ENCODE measurements at regions not wholly inside any gene's neighbourhood (a gene's known extent, or its start where the extent isn't known, plus 50 kb on each side); places are given as distances from the start of the nearest gene placed in this dataset.

- H3K4me3 ChIP-seq: no peak overlapping the region
- DNase-seq (ENCODE audit: extremely low read depth in 1 of 4, low spot score in 3 of 4) (no peak), FAIRE-seq (no peak), ATAC-seq (no peak)
- H4K20me1 ChIP-seq (replicated peaks; ENCODE audit: control insufficient read depth, insufficient read depth, low read length): no peaks in the 10 kb centered on the region
- H3K27ac ChIP-seq (ENCODE audit: extremely low read depth, low read depth, low read length): no peak overlapping the region
- intact Hi-C loops (cut with micrococcal nuclease): no loop called here
- in situ Hi-C loops (cut with MboI): no loop called here
- H2AFZ ChIP-seq (ENCODE audit: low read depth, low read length): no peak overlapping the region
- H3K9me3 ChIP-seq (replicated peaks; ENCODE audit: control insufficient read depth, insufficient read depth, low read depth, low read length): no peaks in the 10 kb centered on the region
- CTCF ChIA-PET (ENCODE audit: low intra/inter-chr PET ratio): interaction anchor here (0.6 kb wide), 1 partner anchor 173 kb away, joined by 4 read pairs; no protein-coding TSS in a partner anchor
- no peaks in the 10 kb centered on the region for H3K9me1 ChIP-seq (ENCODE audit: control insufficient read depth, insufficient read depth, low read length)
- no peak overlapping the region for H3K4me2 ChIP-seq (ENCODE audit: insufficient read depth, low read length)
- no peak overlapping the region for H3K9ac ChIP-seq (ENCODE audit: insufficient read depth in 1 of 2, low read depth in 2 of 2, low read length in 2 of 2)
- no TSS peak for BruUV-seq (replicated peaks)
- POLR2A ChIA-PET: no interaction called here
- H3K79me2 ChIP-seq (ENCODE audit: control insufficient read depth, insufficient read depth, low read length): no peaks in the 10 kb centered on the region
- no peaks in the 10 kb centered on the region for H3K4me1 ChIP-seq (replicated peaks in 1 of 2; ENCODE audit: control insufficient read depth in 2 of 2, insufficient read depth in 2 of 2, low read length in 2 of 2)
- no peaks in the 10 kb centered on the region for H3K36me3 ChIP-seq (ENCODE audit: control insufficient read depth, insufficient read depth, low read length)
- 0% methylated on average over 1 of the region's 1 CpG for whole genome bisulfite sequencing (ENCODE audit: insufficient coverage, low coverage, missing lambda C conversion rate)
- TF ChIP-seq, protein P1, sequence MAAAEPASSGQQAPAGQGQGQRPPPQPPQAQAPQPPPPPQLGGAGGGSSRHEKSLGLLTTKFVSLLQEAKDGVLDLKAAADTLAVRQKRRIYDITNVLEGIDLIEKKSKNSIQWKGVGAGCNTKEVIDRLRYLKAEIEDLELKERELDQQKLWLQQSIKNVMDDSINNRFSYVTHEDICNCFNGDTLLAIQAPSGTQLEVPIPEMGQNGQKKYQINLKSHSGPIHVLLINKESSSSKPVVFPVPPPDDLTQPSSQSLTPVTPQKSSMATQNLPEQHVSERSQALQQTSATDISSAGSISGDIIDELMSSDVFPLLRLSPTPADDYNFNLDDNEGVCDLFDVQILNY (CRISPR knock-in tag; IDR thresholded peaks at IDR 0.05): no peak
- TF ChIP-seq KAT8 (IDR thresholded peaks at IDR 0.05; ENCODE audit: low read depth) (no peak), TSC22D4 (tag; IDR thresholded peaks at IDR 0.05) (no peak), ZNF408 (CRISPR knock-in tag; IDR thresholded peaks at IDR 0.05; ENCODE audit: low read depth) (no peak), ZNF398 (CRISPR knock-in tag; IDR thresholded peaks at IDR 0.05) (no peak), U2AF2 (optimal IDR thresholded peaks at IDR 0.05; ENCODE audit: low read depth, low read length) (no peak), CBFA2T2 (conservative IDR thresholded peaks at IDR 0.05) (no peak), KLF1 (tag; IDR thresholded peaks at IDR 0.05) (no peak), PHB2 (IDR thresholded peaks at IDR 0.05; ENCODE audit: low read depth) (no peak), KDM4B (IDR thresholded peaks at IDR 0.05; ENCODE audit: borderline replicate concordance in 2 of 2, low read depth in 1 of 2) (no peak)
- TF ChIP-seq, protein P2, sequence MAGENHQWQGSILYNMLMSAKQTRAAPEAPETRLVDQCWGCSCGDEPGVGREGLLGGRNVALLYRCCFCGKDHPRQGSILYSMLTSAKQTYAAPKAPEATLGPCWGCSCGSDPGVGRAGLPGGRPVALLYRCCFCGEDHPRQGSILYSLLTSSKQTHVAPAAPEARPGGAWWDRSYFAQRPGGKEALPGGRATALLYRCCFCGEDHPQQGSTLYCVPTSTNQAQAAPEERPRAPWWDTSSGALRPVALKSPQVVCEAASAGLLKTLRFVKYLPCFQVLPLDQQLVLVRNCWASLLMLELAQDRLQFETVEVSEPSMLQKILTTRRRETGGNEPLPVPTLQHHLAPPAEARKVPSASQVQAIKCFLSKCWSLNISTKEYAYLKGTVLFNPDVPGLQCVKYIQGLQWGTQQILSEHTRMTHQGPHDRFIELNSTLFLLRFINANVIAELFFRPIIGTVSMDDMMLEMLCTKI (IDR thresholded peaks at IDR 0.05; ENCODE audit: partially characterized antibody): no peak
- H3K27me3 ChIP-seq (ENCODE audit: control insufficient read depth in 2 of 2, insufficient read depth in 2 of 2, low read length in 2 of 2): peaks cover 0 to 8% of the 10 kb centered on the region in 2 experiments; a peak in 2 of 5 replicates
Measured at GRCh38 chr10:120016906-120017305, 124.4 kb downstream of the SEC23IP start.
